Activated T-helper 1 cell treated with anti-CD3 and anti-CD28 coated beads, Interleukin-12 subunit alpha, Interleukin-12 subunit beta, Interleukin-2, Interleukin-4 antibody, amounts not matched to agents 30 ng/mL and 10 ng/mL and 1 ng/mL, durations not matched to agents 14 hours and 24 hours and 36 hours (primary cell): ENCODE measurements at regions not wholly inside any gene's neighbourhood (a gene's known extent, or its start where the extent isn't known, plus 50 kb on each side); places are given as distances from the start of the nearest gene placed in this dataset.

ENCODE experiments used
- DNase-seq: peaks from one replicate; pipeline ENCODE4 v3.0.0; 2021; ENCODE audit warnings: low spot score
- H3K27ac Mint-ChIP-seq: one replicate; pipeline ENCODE4 v1.8.0; 2021; ENCODE audit warnings: mild to moderate bottlenecking, mixed read lengths
- H3K27me3 Mint-ChIP-seq: one replicate; pipeline ENCODE4 v1.8.0; 2022; ENCODE audit warnings: mild to moderate bottlenecking, moderate library complexity, mixed read lengths; ENCODE audit not compliant: insufficient read depth
- H3K36me3 Mint-ChIP-seq: one replicate; pipeline ENCODE4 v1.8.0; 2021; ENCODE audit warnings: low read depth, mixed read lengths
- H3K4me1 Mint-ChIP-seq: one replicate; pipeline ENCODE4 v1.8.0; 2021; ENCODE audit warnings: low read depth, mixed read lengths
- H3K4me3 Mint-ChIP-seq: one replicate; pipeline ENCODE4 v1.8.0; 2021; ENCODE audit warnings: mild to moderate bottlenecking, moderate library complexity, mixed read lengths
- H3K9me3 Mint-ChIP-seq: one replicate; pipeline ENCODE4 v1.8.0; 2021; ENCODE audit warnings: mixed read lengths
- intact Hi-C: fragments of 100-400 bp; cut with micrococcal nuclease; formaldehyde crosslinking; loops from one replicate; pipeline ENCODE4 v1.15.1; 2024

GRCh38 chr6:170022827-170023619 lies 267.9 kb downstream of the DLL1 start:
- no peaks in the 10 kb centered on the region for H3K4me1 Mint-ChIP-seq
- no peak for DNase-seq
- intact Hi-C loops, result no loop called here
- no peak overlapping the region for H3K4me3 Mint-ChIP-seq
- no peaks in the 10 kb centered on the region for H3K36me3 Mint-ChIP-seq
- peaks cover 6% of the 10 kb centered on the region for H3K27me3 Mint-ChIP-seq
- H3K9me3 Mint-ChIP-seq, result no peaks in the 10 kb centered on the region
- H3K27ac Mint-ChIP-seq, result no peak overlapping the region

- H3K9me3 Mint-ChIP-seq, result no peaks in the 10 kb centered on the region
- H3K27me3 Mint-ChIP-seq, result peaks cover 5% of the 10 kb centered on the region
- no peak overlapping the region for H3K4me3 Mint-ChIP-seq
- intact Hi-C loops, result no loop called here
- H3K27ac Mint-ChIP-seq, result no peak overlapping the region
- H3K36me3 Mint-ChIP-seq, result no peaks in the 10 kb centered on the region
- no peaks in the 10 kb centered on the region for H3K4me1 Mint-ChIP-seq
- no peak for DNase-seq
These were observed 268.6 kb downstream of the DLL1 start for GRCh38 chr6:170022291-170022722.

- H3K36me3 Mint-ChIP-seq, result no peaks in the 10 kb centered on the region
- peaks cover 5% of the 10 kb centered on the region for H3K27me3 Mint-ChIP-seq
- H3K9me3 Mint-ChIP-seq, result no peaks in the 10 kb centered on the region
These were observed 269.3 kb downstream of the DLL1 start for GRCh38 chr6:170021579-170021978.

GRCh38 chr6:170019818-170020583 lies 268.6 kb downstream of the ERMARD start:
- Mint-ChIP-seq H3K4me3 (no peak overlapping the region), H3K36me3 (no peaks in the 10 kb centered on the region), H3K27me3 (peaks cover 7% of the 10 kb centered on the region), H3K4me1 (no peaks in the 10 kb centered on the region), H3K9me3 (no peaks in the 10 kb centered on the region), H3K27ac (no peak overlapping the region)
- intact Hi-C loops, result no loop called here
- no peak for DNase-seq

More at GRCh38 chr6:170021579-170021978, 269.3 kb downstream of the DLL1 start:
- Mint-ChIP-seq H3K4me1 (no peaks in the 10 kb centered on the region), H3K27ac (no peak overlapping the region), H3K4me3 (no peak overlapping the region)
- DNase-seq, result no peak
- intact Hi-C loops, result no loop called here

GRCh38 chr6:170018936-170019817 lies 267.8 kb downstream of the ERMARD start:
- no peaks in the 10 kb centered on the region for H3K9me3 Mint-ChIP-seq
- H3K27ac Mint-ChIP-seq, result no peak overlapping the region
- peaks cover 11% of the 10 kb centered on the region for H3K27me3 Mint-ChIP-seq
- intact Hi-C loops, result no loop called here
- no peak for DNase-seq
- H3K4me1 Mint-ChIP-seq, result no peaks in the 10 kb centered on the region
- H3K36me3 Mint-ChIP-seq, result no peaks in the 10 kb centered on the region
- no peak overlapping the region for H3K4me3 Mint-ChIP-seq

- Mint-ChIP-seq H3K4me1 (no peaks in the 10 kb centered on the region), H3K36me3 (no peaks in the 10 kb centered on the region), H3K27me3 (peaks cover 14% of the 10 kb centered on the region), H3K27ac (no peak overlapping the region), H3K9me3 (no peaks in the 10 kb centered on the region), H3K4me3 (no peak overlapping the region)
- intact Hi-C loops, result no loop called here
- DNase-seq, result no peak
These were observed 267.1 kb downstream of the ERMARD start for GRCh38 chr6:170018422-170018935.

- intact Hi-C loops, result no loop called here
- H3K36me3 Mint-ChIP-seq, result no peaks in the 10 kb centered on the region
- no peak for DNase-seq
- no peaks in the 10 kb centered on the region for H3K9me3 Mint-ChIP-seq
- no peaks in the 10 kb centered on the region for H3K4me1 Mint-ChIP-seq
- peaks cover 14% of the 10 kb centered on the region for H3K27me3 Mint-ChIP-seq
- H3K27ac Mint-ChIP-seq, result no peak overlapping the region
- H3K4me3 Mint-ChIP-seq, result no peak overlapping the region
These were observed 266.3 kb downstream of the ERMARD start for GRCh38 chr6:170017603-170018320.

GRCh38 chr6:170013815-170014214 lies 262.4 kb downstream of the ERMARD start:
- Mint-ChIP-seq H3K4me3 (no peak overlapping the region), H3K36me3 (no peaks in the 10 kb centered on the region), H3K4me1 (no peaks in the 10 kb centered on the region), H3K27ac (no peak overlapping the region), H3K27me3 (peaks cover 17% of the 10 kb centered on the region), H3K9me3 (no peaks in the 10 kb centered on the region)
- intact Hi-C loops, result no loop called here
- DNase-seq, result no peak

GRCh38 chr6:170012037-170012330 lies 260.6 kb downstream of the ERMARD start:
- no peak overlapping the region for H3K4me3 Mint-ChIP-seq
- H3K27me3 Mint-ChIP-seq, result peaks cover 17% of the 10 kb centered on the region
- no peak for DNase-seq
- no peaks in the 10 kb centered on the region for H3K9me3 Mint-ChIP-seq
- H3K4me1 Mint-ChIP-seq, result no peaks in the 10 kb centered on the region
- no peaks in the 10 kb centered on the region for H3K36me3 Mint-ChIP-seq
- H3K27ac Mint-ChIP-seq, result no peak overlapping the region
- intact Hi-C loops, result no loop called here

- DNase-seq, result no peak
- H3K4me3 Mint-ChIP-seq, result no peak overlapping the region
- no peaks in the 10 kb centered on the region for H3K9me3 Mint-ChIP-seq
- H3K27ac Mint-ChIP-seq, result no peak overlapping the region
- peaks cover 17% of the 10 kb centered on the region for H3K27me3 Mint-ChIP-seq
- no peaks in the 10 kb centered on the region for H3K4me1 Mint-ChIP-seq
- H3K36me3 Mint-ChIP-seq, result no peaks in the 10 kb centered on the region
- intact Hi-C loops, result no loop called here
These were observed 260.0 kb downstream of the ERMARD start for GRCh38 chr6:170011204-170012036.

GRCh38 chr6:170010665-170011203 lies 259.3 kb downstream of the ERMARD start:
- Mint-ChIP-seq H3K36me3 (no peaks in the 10 kb centered on the region), H3K4me3 (no peak overlapping the region), H3K9me3 (no peaks in the 10 kb centered on the region), H3K4me1 (no peaks in the 10 kb centered on the region), H3K27me3 (peaks cover 17% of the 10 kb centered on the region), H3K27ac (no peak overlapping the region)
- DNase-seq, result no peak
- intact Hi-C loops, result no loop called here
